Hematopoietic multipotent progenitor cell treated with erythropoietin and hydrocortisone succinate and interleukin-3 and kit ligand, for 6 days (in vitro differentiated cells): ENCODE measurements at regions not wholly inside any gene's neighbourhood (a gene's known extent, or its start where the extent isn't known, plus 50 kb on each side); places are given as distances from the start of the nearest gene placed in this dataset.

Source experiments
- DNase-seq: peaks from one replicate; pipeline ENCODE4 v3.0.0-alpha.2; 2015

- no peak for DNase-seq
Observed at GRCh38 chr1:39109644-39110043, 83.5 kb downstream of the NDUFS5 start.

GRCh38 chr1:39110325-39110851 lies 84.2 kb downstream of the NDUFS5 start:
- DNase-seq, result no peak

GRCh38 chr1:39110882-39111281 lies 84.7 kb downstream of the NDUFS5 start:
- DNase-seq, result no peak

- no peak for DNase-seq
Observed at GRCh38 chr1:39113109-39113743, 87.1 kb downstream of the NDUFS5 start.

GRCh38 chr1:39115271-39116110 lies 89.0 kb upstream of the MACF1 start:
- DNase-seq, result no peak

- no peak for DNase-seq
Observed at GRCh38 chr1:39116116-39116607, 88.3 kb upstream of the MACF1 start.

GRCh38 chr1:39116860-39117728 lies 87.4 kb upstream of the MACF1 start:
- peak; percentile 40 for DNase-seq

- no peak for DNase-seq
Observed at GRCh38 chr1:39117899-39118450, 86.5 kb upstream of the MACF1 start.

GRCh38 chr1:39122056-39122455 lies 82.4 kb upstream of the MACF1 start:
- no peak for DNase-seq

- no peak for DNase-seq
Observed at GRCh38 chr1:39124282-39124681, 80.2 kb upstream of the MACF1 start.

GRCh38 chr1:39127513-39127912 lies 77.0 kb upstream of the MACF1 start:
- DNase-seq, result no peak

- no peak for DNase-seq
Observed at GRCh38 chr1:39128126-39128525, 76.4 kb upstream of the MACF1 start.

- no peak for DNase-seq
Observed at GRCh38 chr1:39128959-39129358, 75.5 kb upstream of the MACF1 start.

GRCh38 chr1:39129514-39129913 lies 75.0 kb upstream of the MACF1 start:
- peak; percentile 48 for DNase-seq

GRCh38 chr1:39130325-39130724 lies 74.2 kb upstream of the MACF1 start:
- no peak for DNase-seq

GRCh38 chr1:39131940-39132339 lies 72.6 kb upstream of the MACF1 start:
- no peak for DNase-seq

GRCh38 chr1:39132505-39133339 lies 71.8 kb upstream of the MACF1 start:
- DNase-seq, result no peak

- DNase-seq, result no peak
Observed at GRCh38 chr1:39133340-39133684, 71.2 kb upstream of the MACF1 start.

GRCh38 chr1:39134768-39135333 lies 69.6 kb upstream of the MACF1 start:
- DNase-seq, result no peak

GRCh38 chr1:39136638-39137037 lies 67.9 kb upstream of the MACF1 start:
- no peak for DNase-seq

GRCh38 chr1:39139723-39140360 lies 64.7 kb upstream of the MACF1 start:
- no peak for DNase-seq
